Lower leg skin (tissue), 3 donors: ENCODE measurements at regions not wholly inside any gene's neighbourhood (a gene's known extent, or its start where the extent isn't known, plus 50 kb on each side); places are given as distances from the start of the nearest gene placed in this dataset.

Experiments used
- CTCF ChIP-seq, 3 donors: fragments of 450-650 bp; IDR thresholded peaks; one replicate each; pipeline ENCODE4 v1.5.1; 2016; ENCODE audit warnings: antibody characterized with exemption in 3 of 3, mild to moderate bottlenecking in 3 of 3, moderate library complexity in 2 of 3
- POLR2A ChIP-seq, 2 donors: fragments of 450-650 bp; IDR thresholded peaks; one replicate each; pipeline ENCODE4 v1.6.1; 2016 to 2017; ENCODE audit warnings: antibody characterized with exemption in 2 of 2, mild to moderate bottlenecking in 1 of 2, moderate library complexity in 1 of 2

GRCh38 chr11:28999620-29000019, 891.4 kb downstream of the METTL15 start:
- no peak for TF ChIP-seq CTCF (IDR thresholded peaks at IDR 0.05)
- no peak for TF ChIP-seq POLR2A (IDR thresholded peaks at IDR 0.05)
